BLaER1 treated with 17β-estradiol and CSF1 and Interleukin-3, amounts not matched to agents 10 nM and 100 nM (cell line): ENCODE measurements at regions not wholly inside any gene's neighbourhood (a gene's known extent, or its start where the extent isn't known, plus 50 kb on each side); places are given as distances from the start of the nearest gene placed in this dataset.

Experiments
- H3K27ac ChIP-seq, 11 experiments: shearing (Covaris generic); formaldehyde crosslinking; 2 replicates each; pipeline ENCODE4 v1.8.1; 2022
- H3K27me3 ChIP-seq, 11 experiments: shearing (Covaris generic); formaldehyde crosslinking; 2 replicates each; pipeline ENCODE4 v1.8.1; 2022
- H3K36me3 ChIP-seq, 11 experiments: shearing (Covaris generic); formaldehyde crosslinking; 2 replicates each; pipeline ENCODE4 v1.8.1; 2022
- H3K4me1 ChIP-seq, 10 experiments: shearing (Covaris generic); formaldehyde crosslinking; 2 replicates each; pipeline ENCODE4 v1.8.1; 2022
- H3K4me2 ChIP-seq, 11 experiments: shearing (Covaris generic); formaldehyde crosslinking; 2 replicates each; pipeline ENCODE4 v1.8.1; 2022
- H3K4me3 ChIP-seq, 10 experiments: shearing (Covaris generic); formaldehyde crosslinking; 2 replicates each; pipeline ENCODE4 v1.8.1; 2022
- H3K9ac ChIP-seq, 11 experiments: shearing (Covaris generic); formaldehyde crosslinking; 2 replicates each; pipeline ENCODE4 v1.8.1; 2022
- H3K9me3 ChIP-seq, 11 experiments: shearing (Covaris generic); formaldehyde crosslinking; replicated peaks in 1 of 11; 2 replicates each; pipeline ENCODE4 v1.8.1; 2022
- H4K20me1 ChIP-seq, 11 experiments: shearing (Covaris generic); formaldehyde crosslinking; 2 replicates each; pipeline ENCODE4 v1.8.1; 2022
- Cebpa-rat ChIP-seq, 11 experiments: shearing (Covaris generic); IDR thresholded peaks; 2 replicates each; pipeline ENCODE4 v1.8.1; 2022

GRCh38 chr12:125418902-125419564, 353.8 kb downstream of the AACS start:
- TF ChIP-seq Cebpa-rat (IDR thresholded peaks at IDR 0.05): no peak
- Histone ChIP-seq H3K27ac (no peak overlapping the region), H3K9ac (no peak overlapping the region), H3K27me3 (peaks cover 0 to 15% (median 0%) of the 10 kb centered on the region in 11 experiments; a peak in 3 of 22 replicates), H3K36me3 (no peaks in the 10 kb centered on the region), H3K4me1 (0 out of 20 replicates have a peak, but pooled peaks cover 0 to 5% (median 0%) of the 10 kb centered on the region in 10 experiments), H3K4me2 (0 out of 22 replicates have a peak overlapping the region, but pooled peaks of 1 of the 11 experiments have one; percentile 6), H4K20me1 (no peaks in the 10 kb centered on the region), H3K4me3 (no peak overlapping the region), H3K9me3 (peaks cover 23 to 29% (median 28%) of the 10 kb centered on the region in 11 experiments)

GRCh38 chr12:125424909-125425308, 359.7 kb downstream of the AACS start:
- H3K4me1 ChIP-seq: no peaks in the 10 kb centered on the region
- H3K9me3 ChIP-seq: peaks cover 13 to 23% (median 17%) of the 10 kb centered on the region in 11 experiments
- H3K4me3 ChIP-seq: no peak overlapping the region
- TF ChIP-seq Cebpa-rat (IDR thresholded peaks at IDR 0.05): no peak
- no peaks in the 10 kb centered on the region for H3K36me3 ChIP-seq
- no peaks in the 10 kb centered on the region for H4K20me1 ChIP-seq
- H3K27ac ChIP-seq: no peak overlapping the region
- no peaks in the 10 kb centered on the region for H3K27me3 ChIP-seq
- H3K4me2 ChIP-seq: no peak overlapping the region
- H3K9ac ChIP-seq: no peak overlapping the region

GRCh38 chr12:125431516-125431915, 366.3 kb downstream of the AACS start:
- Histone ChIP-seq H3K4me1 (no peaks in the 10 kb centered on the region), H3K4me3 (no peak overlapping the region), H3K9ac (no peak overlapping the region), H3K27ac (no peak overlapping the region), H3K36me3 (no peaks in the 10 kb centered on the region), H3K27me3 (no peaks in the 10 kb centered on the region), H3K4me2 (no peak overlapping the region), H3K9me3 (peaks cover 0 to 3% (median 0%) of the 10 kb centered on the region in 11 experiments; a peak in 1 of 22 replicates), H4K20me1 (no peaks in the 10 kb centered on the region)
- no peak for TF ChIP-seq Cebpa-rat (IDR thresholded peaks at IDR 0.05)

- H3K27ac ChIP-seq: no peak overlapping the region
- no peak for TF ChIP-seq Cebpa-rat (IDR thresholded peaks at IDR 0.05)
- no peaks in the 10 kb centered on the region for H3K4me1 ChIP-seq
- H3K9me3 ChIP-seq: no peaks in the 10 kb centered on the region
- no peaks in the 10 kb centered on the region for H4K20me1 ChIP-seq
- H3K9ac ChIP-seq: no peak overlapping the region
- no peak overlapping the region for H3K4me2 ChIP-seq
- no peaks in the 10 kb centered on the region for H3K36me3 ChIP-seq
- H3K4me3 ChIP-seq: no peak overlapping the region
- H3K27me3 ChIP-seq: no peaks in the 10 kb centered on the region
Observed at GRCh38 chr12:125434131-125434530, 368.9 kb downstream of the AACS start.

GRCh38 chr12:125434936-125435443, 369.8 kb downstream of the AACS start:
- no peak overlapping the region for H3K4me3 ChIP-seq
- TF ChIP-seq Cebpa-rat (IDR thresholded peaks at IDR 0.05): no peak
- no peaks in the 10 kb centered on the region for H3K9me3 ChIP-seq
- H3K9ac ChIP-seq: no peak overlapping the region
- no peaks in the 10 kb centered on the region for H3K36me3 ChIP-seq
- H3K27me3 ChIP-seq: no peaks in the 10 kb centered on the region
- H4K20me1 ChIP-seq: no peaks in the 10 kb centered on the region
- no peaks in the 10 kb centered on the region for H3K4me1 ChIP-seq
- no peak overlapping the region for H3K27ac ChIP-seq
- no peak overlapping the region for H3K4me2 ChIP-seq

GRCh38 chr12:125435871-125436270, 370.6 kb downstream of the AACS start:
- Histone ChIP-seq H4K20me1 (no peaks in the 10 kb centered on the region), H3K4me3 (no peak overlapping the region), H3K36me3 (no peaks in the 10 kb centered on the region), H3K4me2 (no peak overlapping the region), H3K9ac (no peak overlapping the region), H3K27ac (no peak overlapping the region), H3K9me3 (no peaks in the 10 kb centered on the region), H3K4me1 (no peaks in the 10 kb centered on the region), H3K27me3 (no peaks in the 10 kb centered on the region)
- TF ChIP-seq Cebpa-rat (IDR thresholded peaks at IDR 0.05): no peak

- Histone ChIP-seq H3K36me3 (no peaks in the 10 kb centered on the region), H3K4me3 (no peak overlapping the region), H3K4me2 (no peak overlapping the region), H3K9ac (no peak overlapping the region), H3K9me3 (no peaks in the 10 kb centered on the region), H3K27ac (no peak overlapping the region), H4K20me1 (no peaks in the 10 kb centered on the region), H3K27me3 (no peaks in the 10 kb centered on the region), H3K4me1 (no peaks in the 10 kb centered on the region)
- no peak for TF ChIP-seq Cebpa-rat (IDR thresholded peaks at IDR 0.05)
Observed at GRCh38 chr12:125436686-125437085, 371.5 kb downstream of the AACS start.

GRCh38 chr12:125440399-125440798, 375.2 kb downstream of the AACS start:
- Histone ChIP-seq H4K20me1 (no peaks in the 10 kb centered on the region), H3K27me3 (no peaks in the 10 kb centered on the region; a peak in 1 of 22 replicates), H3K9ac (no peak overlapping the region), H3K9me3 (peaks cover 0 to 9% (median 4%) of the 10 kb centered on the region in 11 experiments; a peak in 8 of 22 replicates), H3K36me3 (no peaks in the 10 kb centered on the region), H3K27ac (no peak overlapping the region), H3K4me1 (no peaks in the 10 kb centered on the region), H3K4me2 (no peak overlapping the region), H3K4me3 (no peak overlapping the region)
- no peak for TF ChIP-seq Cebpa-rat (IDR thresholded peaks at IDR 0.05)

- Histone ChIP-seq H3K27ac (no peak overlapping the region), H3K27me3 (no peaks in the 10 kb centered on the region; a peak in 1 of 22 replicates), H3K4me3 (no peak overlapping the region), H3K9ac (no peak overlapping the region), H3K9me3 (peaks cover 0 to 14% (median 8%) of the 10 kb centered on the region in 11 experiments; a peak in 11 of 22 replicates), H4K20me1 (no peaks in the 10 kb centered on the region), H3K4me1 (no peaks in the 10 kb centered on the region), H3K4me2 (no peak overlapping the region), H3K36me3 (no peaks in the 10 kb centered on the region)
- no peak for TF ChIP-seq Cebpa-rat (IDR thresholded peaks at IDR 0.05)
Observed at GRCh38 chr12:125443341-125443740, 378.1 kb downstream of the AACS start.

GRCh38 chr12:125451408-125451807, 386.2 kb downstream of the AACS start:
- Histone ChIP-seq H3K4me1 (no peaks in the 10 kb centered on the region), H3K27ac (no peak overlapping the region), H3K9me3 (peaks cover 23 to 47% (median 35%) of the 10 kb centered on the region in 11 experiments), H3K4me3 (no peak overlapping the region), H3K9ac (no peak overlapping the region), H3K4me2 (no peak overlapping the region), H3K27me3 (no peaks in the 10 kb centered on the region), H4K20me1 (no peaks in the 10 kb centered on the region), H3K36me3 (no peaks in the 10 kb centered on the region)
- TF ChIP-seq Cebpa-rat (IDR thresholded peaks at IDR 0.05): no peak
